Fibroblast of the aortic adventitia (primary cell): ENCODE measurements at regions not wholly inside any gene's neighbourhood (a gene's known extent, or its start where the extent isn't known, plus 50 kb on each side); places are given as distances from the start of the nearest gene placed in this dataset.
"Not testable (repeated sequence)": the region's sequence is repeated elsewhere in the genome, so short reads cannot be mapped to it uniquely, and the experiment has no call there.

Source experiments
- DNase-seq: peaks from one replicate; pipeline ENCODE4 v3.0.0-alpha.2; 2010; ENCODE audit warnings: low read depth
- H3K4me3 ChIP-seq: 2 replicates; pipeline ENCODE4 v1.5.1; 2011; ENCODE audit warnings: low read depth, mild to moderate bottlenecking, control low read depth, low read length, moderate library complexity
- TF ChIP-seq, protein P1 (sequence below): IDR thresholded peaks from 2 replicates; pipeline ENCODE4 v1.5.1; 2011; ENCODE audit warnings: mild to moderate bottlenecking, low read length, control low read depth, inconsistent platforms; ENCODE audit not compliant: insufficient read depth

DNA sequence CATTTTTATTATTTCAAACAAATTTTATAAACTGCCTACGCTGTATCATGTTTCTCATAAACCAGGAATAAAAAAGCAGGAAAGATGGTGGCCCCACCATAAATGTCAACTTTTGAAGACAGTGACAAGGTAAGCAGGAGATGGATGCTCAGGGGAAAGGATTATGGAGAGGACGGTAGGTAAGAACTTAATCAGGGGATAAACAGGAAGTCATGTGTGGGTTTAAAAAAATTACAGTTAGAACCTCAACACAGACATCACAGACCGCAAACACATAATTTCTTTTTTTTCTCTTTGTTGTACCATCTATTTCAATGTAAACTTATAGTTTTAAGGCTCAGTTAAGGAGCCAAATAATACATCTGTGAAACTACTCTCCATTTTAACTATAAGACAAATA, 575.2 kb upstream of the SLC8A1 start:
- TF ChIP-seq, protein P1, sequence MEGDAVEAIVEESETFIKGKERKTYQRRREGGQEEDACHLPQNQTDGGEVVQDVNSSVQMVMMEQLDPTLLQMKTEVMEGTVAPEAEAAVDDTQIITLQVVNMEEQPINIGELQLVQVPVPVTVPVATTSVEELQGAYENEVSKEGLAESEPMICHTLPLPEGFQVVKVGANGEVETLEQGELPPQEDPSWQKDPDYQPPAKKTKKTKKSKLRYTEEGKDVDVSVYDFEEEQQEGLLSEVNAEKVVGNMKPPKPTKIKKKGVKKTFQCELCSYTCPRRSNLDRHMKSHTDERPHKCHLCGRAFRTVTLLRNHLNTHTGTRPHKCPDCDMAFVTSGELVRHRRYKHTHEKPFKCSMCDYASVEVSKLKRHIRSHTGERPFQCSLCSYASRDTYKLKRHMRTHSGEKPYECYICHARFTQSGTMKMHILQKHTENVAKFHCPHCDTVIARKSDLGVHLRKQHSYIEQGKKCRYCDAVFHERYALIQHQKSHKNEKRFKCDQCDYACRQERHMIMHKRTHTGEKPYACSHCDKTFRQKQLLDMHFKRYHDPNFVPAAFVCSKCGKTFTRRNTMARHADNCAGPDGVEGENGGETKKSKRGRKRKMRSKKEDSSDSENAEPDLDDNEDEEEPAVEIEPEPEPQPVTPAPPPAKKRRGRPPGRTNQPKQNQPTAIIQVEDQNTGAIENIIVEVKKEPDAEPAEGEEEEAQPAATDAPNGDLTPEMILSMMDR = no peak
- DNase-seq = no peak
- no peak overlapping the region for H3K4me3 ChIP-seq

GRCh38 chr2:41031282-41031681, 579.4 kb upstream of the SLC8A1 start:
- H3K4me3 ChIP-seq = no peak overlapping the region
- TF ChIP-seq, protein P1 = no peak
- DNase-seq = no peak

DNA sequence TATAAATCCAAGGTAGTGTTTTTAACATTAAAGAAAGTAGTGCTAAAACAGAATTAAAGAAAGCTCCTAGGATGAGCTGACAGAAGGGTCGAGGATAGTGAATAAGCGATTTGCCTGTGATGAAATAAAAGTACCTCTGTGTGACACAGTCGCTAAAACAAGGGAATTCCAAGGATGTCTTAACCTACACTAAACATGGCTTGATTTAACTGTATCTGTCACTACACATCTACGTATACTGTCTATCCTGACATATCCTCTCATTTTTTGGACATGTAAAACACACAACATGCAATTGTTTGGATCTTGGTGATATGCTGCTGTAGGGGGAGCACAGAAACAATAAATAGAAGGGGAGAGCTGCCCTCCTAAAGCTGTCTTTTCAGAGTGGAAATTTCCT, 580.8 kb upstream of the SLC8A1 start:
- H3K4me3 ChIP-seq = no peak overlapping the region
- TF ChIP-seq, protein P1 = no peak
- DNase-seq = no peak

- DNase-seq = no peak
- TF ChIP-seq, protein P1 = no peak
- H3K4me3 ChIP-seq = no peak overlapping the region
Observed at GRCh38 chr2:41033127-41033526, 581.2 kb upstream of the SLC8A1 start.

- TF ChIP-seq, protein P1 = no peak
- no peak overlapping the region for H3K4me3 ChIP-seq
- DNase-seq = peak; percentile 8
Observed at GRCh38 chr2:41038408-41038807, 586.5 kb upstream of the SLC8A1 start.

GRCh38 chr2:41039750-41040149, 587.9 kb upstream of the SLC8A1 start:
- not testable (repeated sequence) for H3K4me3 ChIP-seq, DNase-seq

GRCh38 chr2:41040782-41041520, 589.1 kb upstream of the SLC8A1 start:
- no peak for DNase-seq
- TF ChIP-seq, protein P1 = no peak
- no peak overlapping the region for H3K4me3 ChIP-seq
